ENCODE measurements at regions not wholly inside any gene's neighbourhood (a gene's known extent, or its start where the extent isn't known, plus 50 kb on each side); places are given as distances from the start of the nearest gene placed in this dataset.

DNA sequence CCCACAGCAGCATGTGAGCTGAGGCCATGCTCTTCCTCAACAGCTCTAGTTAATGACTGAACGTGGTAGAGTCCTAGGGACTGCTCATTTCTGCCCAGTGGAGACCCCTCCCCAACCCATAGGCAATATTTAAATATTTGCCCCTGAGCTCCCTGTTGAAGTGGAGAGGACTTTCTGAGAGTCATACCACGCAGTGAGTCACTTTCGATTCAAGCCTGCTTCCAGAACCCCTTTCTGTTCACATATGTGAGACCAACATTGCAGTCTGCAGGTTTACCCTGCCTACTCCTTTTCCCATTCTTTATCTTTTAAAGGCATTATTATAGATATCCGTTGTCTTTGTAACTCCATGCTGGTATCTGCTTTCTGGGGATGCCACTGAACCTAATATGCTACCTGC, 946.3 kb downstream of the JRKL start:
- no peak for FAIRE-seq

DNA sequence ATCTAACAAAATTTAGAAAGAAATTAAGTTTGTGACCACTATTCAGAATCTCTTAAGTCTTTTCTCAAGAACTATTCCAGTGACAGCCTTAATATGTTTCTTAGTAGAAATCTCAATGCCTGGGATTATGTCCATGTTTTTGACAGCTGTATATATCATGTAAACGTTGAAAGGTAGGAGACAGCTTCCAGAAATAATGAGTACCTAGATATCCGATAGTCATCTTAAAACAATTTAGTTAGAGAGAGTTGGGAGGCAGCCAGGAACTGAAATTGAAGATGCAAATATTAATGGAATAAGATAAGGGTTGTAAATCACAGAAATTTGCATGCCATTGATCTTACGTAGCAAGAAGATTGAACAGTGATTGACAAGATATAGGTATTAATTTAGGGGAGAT, 955.2 kb downstream of the JRKL start:
- FAIRE-seq: no peak

DNA sequence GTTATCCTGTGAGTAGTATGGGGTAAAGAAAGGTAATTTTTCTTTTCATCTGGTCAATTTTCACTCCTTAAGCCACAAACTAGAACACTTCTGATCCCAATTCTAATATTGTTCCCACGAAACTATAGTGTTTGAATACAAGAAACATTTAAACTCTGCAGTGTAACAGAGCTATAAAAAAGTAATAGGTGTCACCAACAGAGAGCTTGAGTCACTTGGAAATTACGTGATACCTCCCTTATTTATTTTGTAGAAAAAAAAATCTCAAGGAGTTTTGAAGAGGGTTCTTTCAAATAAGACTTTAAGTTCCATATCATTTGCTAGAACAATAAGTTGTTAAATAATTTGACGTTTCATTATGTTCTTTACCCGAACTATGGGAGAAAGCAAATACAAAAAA, 959.4 kb downstream of the JRKL start:
- FAIRE-seq: no peak

DNA sequence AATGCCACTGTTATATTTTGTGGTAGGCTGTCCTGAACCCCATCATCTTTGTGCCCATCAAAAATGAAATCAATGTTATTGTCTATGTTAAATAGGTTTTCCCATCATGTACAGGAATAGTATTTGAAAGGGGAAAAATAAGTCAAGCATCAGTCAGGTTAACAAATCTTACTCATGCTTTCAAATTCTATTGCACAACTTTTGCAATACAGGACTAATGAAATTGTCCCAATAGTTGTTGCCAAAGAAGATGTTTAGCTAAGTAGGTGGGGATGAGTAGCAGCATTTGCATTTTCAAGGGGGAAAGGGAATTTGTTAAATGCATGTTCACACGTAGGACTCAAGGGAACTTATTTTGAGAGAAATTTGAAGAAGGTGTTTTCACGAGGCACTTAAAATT, 962.1 kb downstream of the JRKL start:
- no peak for FAIRE-seq

DNA sequence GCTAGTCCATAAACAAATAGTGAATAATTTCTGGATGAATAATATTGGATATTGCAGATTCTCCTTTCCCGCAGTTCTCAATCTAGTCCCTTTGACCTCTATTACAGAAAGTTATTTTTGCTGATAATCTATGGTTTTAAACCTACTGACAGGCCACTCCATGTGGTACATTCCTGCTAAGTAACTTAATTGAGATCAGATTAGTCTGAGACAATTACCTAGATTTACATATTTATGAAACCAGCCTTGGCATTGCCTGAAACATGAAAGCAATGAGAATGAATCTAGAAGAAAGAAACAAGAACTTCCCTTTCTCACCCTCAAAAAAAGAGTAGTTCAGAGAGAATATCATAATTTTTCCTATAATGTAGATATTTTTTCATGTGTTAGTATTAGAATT, 964.2 kb downstream of the JRKL start:
- FAIRE-seq: no peak

DNA sequence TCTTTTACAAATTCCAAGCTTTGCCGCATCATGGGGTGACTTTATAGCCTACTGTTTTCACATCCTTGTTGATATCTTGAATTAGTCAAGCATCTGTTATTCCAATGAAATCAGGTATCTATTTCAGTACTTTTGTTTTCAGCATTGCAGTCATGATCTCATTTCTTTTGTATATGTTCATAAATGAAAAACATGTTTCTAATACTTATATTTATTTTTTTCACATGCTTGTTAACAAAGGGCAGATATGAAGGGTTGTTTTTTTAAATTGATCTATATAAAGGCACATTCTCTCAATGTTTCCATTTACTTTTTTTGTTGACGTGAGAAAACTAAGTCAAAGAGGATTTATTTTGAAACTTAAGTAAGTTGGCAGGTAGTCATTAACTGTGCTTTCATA, 964.8 kb downstream of the JRKL start:
- no peak for FAIRE-seq

DNA sequence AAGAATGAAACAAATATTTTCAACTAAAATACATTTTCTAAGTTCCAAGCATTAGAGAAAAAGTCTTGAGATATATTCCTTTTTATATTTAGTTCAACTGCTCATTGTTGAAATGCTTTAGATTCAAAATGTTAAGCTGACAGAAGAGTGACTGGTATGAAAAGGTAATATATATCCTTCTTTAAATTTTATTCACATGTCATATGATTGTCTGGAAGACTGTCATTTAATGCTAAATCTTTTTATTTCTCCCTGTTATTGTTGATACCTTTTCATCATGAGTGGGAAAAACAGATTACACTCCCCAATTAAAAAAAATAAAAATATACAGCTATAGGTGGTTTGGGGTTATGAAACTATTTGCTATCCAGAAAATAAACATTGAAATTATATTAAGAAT, 965.4 kb downstream of the JRKL start:
- no peak for FAIRE-seq

DNA sequence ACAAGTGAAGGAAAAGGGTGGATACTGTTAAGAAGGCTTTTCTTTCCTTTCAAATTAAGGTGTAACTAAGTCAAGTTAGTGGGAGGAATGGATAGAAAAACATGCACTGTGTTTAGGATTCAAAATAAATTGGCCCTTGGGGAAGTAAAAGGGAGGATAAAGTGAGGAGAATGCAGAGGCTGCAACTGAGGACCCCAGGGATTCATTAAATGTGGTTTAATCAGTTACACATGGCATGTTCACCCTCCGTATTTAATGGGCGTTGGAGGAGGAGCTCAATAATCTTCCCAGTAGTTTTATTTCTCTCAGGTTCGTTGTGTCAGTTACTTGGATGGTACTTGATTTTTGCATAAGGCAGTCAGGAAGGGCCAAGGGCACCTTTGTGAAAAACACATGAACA, 966.3 kb downstream of the JRKL start:
- no peak for FAIRE-seq

DNA sequence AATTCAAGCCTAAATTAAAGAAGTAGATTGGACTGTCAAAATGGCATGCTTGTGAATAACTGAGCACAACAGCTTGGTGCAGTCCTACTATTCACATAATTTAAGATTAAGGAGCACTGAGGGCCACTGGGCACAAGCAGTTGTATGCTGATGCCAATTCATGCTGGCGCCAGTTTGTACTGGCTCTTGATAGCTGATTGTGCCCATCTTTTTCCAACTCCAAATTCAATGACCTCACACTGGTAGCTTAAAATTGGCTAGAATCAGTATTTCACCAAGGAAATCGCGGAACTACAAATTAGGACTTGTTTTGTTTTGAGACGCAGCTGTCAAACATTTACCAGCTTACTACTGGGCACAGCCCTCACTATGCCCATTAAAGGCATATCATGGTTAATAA, 969.2 kb downstream of the JRKL start:
- no peak for FAIRE-seq

DNA sequence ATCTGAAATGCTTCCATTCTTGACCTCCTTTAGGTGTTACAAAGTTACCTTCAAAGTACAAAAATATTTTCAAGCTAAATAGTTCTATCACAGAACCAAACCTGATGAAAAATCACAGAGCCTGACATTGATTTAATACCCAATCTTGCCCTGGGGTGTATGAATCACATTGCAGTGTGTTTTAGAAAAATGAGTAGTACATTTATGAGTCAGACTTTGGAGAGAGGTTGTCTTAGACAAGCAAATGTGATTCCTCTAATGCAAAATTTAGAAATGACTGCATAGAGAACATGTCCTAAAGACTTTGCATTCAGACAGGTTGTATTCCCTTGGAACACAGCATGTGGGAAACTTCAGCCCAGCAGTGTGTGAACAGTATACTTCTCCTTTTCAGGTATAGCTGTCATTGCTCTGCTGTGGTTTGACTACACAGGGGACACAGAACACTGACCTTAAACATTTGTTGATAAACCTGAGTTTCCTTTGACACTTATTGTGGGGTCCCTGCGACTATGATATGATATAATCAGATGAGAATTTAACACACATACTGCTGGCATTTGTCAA, 972.1 kb downstream of the JRKL start:
- no peak for FAIRE-seq

DNA sequence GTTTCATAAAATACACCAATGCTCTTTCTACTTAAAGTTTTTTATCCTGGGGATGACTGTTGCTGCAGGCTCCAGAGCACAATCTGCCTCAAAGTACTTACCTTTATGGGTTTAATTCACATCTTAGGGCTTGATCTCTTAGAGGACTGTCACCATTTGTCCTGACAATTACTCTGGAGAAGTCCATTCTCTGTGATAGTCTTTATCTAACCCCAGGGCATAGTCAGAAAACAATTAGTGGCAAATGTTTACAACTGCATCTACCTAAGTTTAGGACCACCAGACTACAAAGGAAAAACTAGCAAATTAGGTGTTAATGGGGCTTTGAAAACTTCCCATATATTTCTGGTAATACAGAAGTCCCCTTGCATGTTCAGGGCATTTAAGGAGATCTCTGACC, 973.5 kb downstream of the JRKL start:
- no peak for FAIRE-seq

DNA sequence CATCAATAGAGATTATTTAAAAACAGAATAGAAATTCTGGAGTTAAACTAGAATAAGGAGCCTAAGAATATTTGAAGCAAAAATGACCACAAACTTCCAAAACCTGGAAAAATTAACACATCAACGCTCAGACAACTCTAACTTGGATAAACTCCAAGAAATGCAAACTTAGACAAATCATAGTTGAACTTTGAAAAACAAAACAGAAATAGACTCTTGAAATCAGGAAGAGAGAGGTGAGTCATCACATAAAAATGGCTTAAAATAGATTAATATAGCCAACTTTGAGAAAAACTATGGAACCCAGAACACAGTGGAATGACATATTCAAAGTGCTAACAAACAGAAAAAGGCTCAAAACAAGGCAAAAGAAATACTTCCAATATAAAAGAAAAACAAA, 974.2 kb downstream of the JRKL start:
- FAIRE-seq: no peak

DNA sequence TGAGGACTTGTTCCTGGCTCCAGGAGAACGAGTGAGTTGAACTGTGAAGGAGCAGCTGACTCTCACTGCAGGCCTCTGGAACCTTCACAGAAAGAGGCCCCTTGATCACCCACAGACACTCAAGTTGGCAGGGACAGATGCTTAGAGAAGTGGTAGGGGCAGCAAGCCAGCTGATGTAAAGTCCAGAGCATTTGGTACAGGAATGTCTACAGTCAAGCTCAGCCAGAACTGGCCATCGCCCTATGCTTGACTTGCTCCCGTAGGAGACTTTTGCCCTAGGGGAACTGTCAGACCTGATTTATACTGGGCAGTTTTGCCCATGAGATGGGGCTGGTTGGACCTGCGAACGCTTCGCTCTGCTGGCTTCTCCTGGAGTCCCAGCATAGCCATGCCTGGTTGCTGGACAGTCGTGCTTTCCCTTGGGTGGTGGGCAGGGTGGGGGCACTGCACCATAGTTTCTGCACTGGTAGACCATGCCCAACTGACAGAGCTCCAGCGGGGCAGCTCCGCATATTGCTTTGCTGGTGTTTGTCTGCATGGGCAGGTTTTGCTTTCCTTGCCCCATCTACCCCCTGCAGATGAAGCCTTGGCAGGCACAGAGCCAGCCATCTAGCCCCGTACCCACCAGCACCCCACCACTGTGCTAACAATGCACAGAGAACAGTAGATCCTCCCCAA, 977.7 kb downstream of the JRKL start:
- no peak for FAIRE-seq

DNA sequence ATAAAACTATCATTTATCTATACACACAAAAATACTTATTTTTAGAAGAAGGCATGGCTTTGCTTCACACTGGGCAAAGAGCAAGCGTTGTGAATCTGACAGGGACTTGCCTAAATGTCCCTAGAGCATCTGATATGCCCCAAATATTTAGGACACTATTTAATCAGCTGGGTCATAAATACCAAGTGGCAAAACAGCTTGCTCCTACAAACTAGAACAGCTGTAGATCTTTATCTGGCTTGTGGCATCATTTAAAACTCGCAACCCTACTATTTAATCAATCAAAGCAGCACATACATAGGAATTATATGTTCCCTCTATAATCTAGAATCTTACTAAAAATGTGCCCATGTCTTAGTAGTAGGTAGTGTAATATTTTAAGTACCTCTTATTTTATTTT, 999.5 kb downstream of the JRKL start:
- no peak for FAIRE-seq

DNA sequence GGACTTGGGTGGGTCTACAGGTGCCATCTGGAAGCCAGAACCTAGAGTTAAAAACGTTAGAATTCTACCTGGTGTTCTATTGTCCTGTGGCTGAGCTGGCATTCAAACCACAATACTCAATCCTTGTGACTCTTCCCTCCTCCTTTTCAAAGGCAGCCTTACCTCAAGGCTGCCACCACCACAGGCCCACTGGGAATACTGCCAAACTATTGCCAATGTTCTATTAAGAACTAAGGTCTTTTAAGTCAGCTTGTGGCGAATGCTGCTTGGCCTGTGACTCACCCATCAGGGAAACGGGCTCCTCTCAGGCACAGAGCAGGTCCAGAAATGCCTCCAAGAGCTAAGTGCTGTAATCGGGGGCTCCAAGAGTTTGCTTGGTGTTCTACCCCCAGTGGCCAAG, 1008.4 kb downstream of the JRKL start:
- FAIRE-seq: no peak

DNA sequence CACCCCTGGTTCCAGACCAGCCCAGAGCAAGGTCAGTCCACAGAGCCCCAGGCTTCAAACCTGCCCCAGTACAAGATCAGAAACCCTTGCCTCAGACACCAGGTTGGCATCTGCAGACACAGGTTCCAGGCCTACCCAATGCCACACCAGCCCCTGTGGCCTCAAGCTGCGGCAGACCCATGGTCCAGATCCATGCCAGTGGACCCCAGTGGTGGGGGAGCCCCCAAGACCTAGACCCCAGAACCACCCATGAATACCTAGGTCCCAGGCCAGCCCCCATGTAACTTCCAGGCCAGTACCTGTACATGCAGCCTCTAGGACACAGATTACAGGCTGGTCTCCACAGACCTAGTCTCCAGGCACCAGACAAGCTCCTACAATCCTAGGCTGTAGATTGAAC, 1019.3 kb downstream of the JRKL start:
- FAIRE-seq: no peak

DNA sequence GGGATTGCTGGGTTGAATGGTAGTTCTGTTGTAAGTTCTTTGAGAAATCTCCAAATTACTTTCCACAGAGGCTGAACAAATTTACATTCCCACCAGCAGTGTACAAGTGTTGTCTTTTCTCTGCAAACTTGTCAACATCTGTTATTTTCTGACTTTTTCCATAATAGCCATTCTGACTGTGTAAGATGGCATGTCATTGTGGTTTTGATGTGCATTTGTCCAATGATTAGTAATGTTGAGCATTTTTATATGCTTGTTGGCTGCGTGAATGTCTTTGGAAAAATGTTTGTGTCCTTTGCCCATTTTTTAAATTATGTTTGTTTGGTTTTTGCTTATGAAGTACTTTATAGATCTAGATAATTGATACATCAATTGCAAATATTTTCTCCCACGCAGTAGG, 1025.0 kb downstream of the JRKL start:
- no peak for FAIRE-seq

DNA sequence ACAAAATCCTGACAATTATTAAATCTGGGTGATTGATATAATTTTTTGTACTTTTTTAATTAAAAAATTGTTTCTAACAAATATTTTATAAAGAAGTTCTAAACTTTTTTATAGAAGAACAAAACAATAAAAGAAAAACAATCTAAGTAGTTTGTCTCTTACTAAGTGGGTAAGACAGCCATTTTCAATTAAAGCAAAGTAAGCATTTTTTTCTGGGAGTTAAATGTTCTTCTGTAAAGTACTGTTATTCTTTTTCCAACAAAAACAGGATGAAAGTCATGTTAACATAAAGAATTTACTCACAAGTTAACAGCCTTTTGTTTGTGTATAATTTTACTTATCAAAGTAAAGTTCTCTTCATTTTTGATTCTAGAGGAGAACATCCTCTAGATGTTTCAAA, 1029.9 kb downstream of the JRKL start:
- no peak for FAIRE-seq

DNA sequence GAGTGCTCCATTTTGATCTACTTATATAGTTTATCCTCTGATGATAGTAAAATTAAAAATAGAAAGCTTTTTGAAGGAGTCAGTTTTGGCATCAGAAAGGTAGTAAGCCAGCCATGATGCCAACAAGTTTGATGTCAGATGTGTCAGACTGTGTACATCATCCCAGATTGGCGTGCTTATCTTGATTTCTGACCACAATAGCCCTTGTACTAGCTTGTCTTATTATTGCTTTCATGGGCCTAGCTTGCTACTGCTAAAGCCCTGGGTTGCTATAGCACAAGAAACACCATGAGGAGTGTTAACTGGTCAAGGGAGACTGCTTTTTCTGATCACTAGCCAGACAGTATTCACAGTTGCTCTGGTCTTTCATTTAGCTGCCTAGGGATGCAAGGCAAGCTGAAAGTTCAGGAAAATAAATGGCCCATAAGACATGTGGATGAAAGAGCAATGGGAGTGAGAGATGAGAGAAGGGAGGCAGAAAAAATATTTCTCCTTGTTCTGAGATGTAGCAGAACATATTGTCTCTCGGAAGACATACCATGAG, 1038.5 kb downstream of the JRKL start:
- FAIRE-seq: no peak

DNA sequence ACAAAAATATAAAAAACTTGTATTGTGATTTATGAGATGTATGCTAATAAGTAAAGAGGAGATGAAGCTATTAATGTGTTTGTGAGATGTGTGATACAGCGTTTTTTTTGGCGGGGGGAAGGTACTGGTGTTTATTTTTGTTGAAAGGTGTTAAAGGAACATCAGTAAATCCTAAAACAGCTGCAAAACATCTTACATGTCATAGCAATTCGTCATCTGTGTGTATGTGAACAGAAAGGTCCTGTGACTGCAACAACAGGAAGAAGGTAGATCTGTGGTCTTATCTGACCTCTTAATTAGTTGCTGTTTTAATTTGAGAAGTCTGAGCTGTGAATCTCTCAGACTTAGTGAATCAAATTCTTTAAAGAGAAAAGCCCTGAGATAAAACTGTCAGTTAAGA, 1041.1 kb downstream of the JRKL start:
- FAIRE-seq: no peak

DNA sequence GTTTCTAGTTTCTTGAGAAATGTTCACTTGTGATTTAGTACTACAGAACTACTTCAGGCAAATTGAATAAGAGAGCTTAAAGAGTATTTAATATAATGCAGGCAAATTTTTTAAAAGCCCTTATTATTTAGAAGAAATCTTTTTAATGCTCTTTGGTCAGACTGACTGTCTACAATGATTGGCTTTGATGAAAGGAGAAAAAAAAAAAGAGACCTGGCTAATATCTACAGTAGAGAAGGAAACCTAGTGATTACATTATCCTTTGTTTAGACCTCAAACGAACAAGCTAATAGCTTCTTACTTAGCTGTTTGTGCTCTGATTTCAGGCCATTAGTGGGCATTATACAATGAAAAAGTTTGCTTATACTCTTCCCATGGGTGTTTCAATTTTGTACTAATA, 1043.1 kb downstream of the JRKL start:
- no peak for FAIRE-seq

DNA sequence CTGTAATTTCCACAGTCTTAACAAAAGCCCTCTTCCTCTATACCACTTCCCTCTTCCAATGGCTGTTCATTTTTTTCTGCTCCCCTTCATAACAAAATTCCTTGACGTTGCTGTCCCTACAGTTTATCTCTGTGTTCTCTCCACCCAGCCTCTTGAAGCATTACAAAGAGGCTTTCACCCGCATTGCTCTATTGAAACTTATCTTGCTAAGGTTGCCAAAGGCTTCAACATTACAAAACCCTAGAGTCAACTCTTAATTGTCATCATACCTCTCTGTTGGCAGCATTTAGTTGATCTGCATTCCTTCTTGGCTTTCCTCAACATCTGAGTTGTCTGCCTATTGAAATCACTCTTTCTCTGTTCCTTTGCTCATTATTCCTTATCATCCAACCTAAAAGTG, 1055.7 kb downstream of the JRKL start:
- no peak for FAIRE-seq

DNA sequence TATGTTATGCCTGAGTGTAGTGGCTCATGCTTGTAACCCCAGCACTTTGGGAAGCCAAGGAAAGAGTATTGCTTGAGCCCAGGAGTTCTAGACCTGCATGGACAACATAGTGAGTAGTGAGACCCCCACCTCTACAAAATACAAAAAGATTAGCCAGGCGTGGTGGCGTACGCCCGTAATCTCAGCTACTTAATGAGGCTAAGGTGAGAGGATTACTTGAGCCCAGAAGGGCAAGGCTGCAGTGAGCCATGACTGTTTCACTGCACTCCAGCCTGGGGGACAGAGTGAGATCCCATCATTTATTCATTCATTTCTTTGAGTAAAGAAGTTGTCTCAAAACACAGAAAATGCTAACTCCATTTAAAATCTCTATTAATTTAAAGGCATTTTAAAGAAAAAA, 1061.6 kb downstream of the JRKL start:
- FAIRE-seq: no peak

DNA sequence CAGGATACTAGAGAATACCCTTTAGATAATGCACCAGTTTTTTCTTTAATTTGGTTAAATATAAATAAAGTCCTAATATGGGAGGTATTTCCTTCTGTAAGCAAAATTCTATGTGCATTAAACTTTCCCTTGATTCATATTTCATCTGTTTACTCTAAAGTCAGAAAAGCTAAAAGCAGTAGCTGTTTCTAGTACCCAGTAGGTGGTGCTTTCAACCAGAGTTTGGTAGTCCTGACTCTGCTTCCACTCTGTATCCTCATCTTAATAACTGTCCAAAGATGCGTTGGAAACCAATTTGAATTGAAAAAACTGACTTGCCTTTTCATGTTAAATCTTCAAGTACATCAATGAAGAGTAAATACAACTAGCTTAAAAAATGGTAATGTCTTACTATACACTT, 1065.2 kb downstream of the JRKL start:
- no peak for FAIRE-seq

DNA sequence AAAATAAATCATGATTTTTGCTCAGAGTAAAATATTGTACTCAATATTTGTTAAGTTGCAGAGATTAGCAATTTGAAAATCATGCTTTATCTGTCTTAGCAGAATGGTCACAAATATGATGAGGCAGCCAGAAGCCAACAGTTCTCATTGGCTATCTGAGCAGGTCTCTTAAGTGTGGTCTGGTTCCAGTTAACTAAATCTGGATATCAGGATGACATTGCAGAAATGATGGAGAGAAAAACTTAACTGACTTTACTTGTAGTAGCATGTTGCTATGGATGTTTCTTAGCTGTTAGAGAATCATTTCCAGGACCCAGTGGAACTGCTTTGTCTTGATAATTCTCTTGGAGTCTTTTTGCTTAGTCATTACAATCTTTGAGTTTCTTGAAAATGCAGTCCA, 1070.3 kb downstream of the JRKL start:
- no peak for FAIRE-seq
